Choroid plexus epithelial cell (primary cell): ENCODE measurements at regions not wholly inside any gene's neighbourhood (a gene's known extent, or its start where the extent isn't known, plus 50 kb on each side); places are given as distances from the start of the nearest gene placed in this dataset.

Experiments used
- DNase-seq: peaks from one replicate; pipeline ENCODE4 v3.0.0-alpha.2; 2010; ENCODE audit warnings: low read depth
- H3K4me3 ChIP-seq: 2 replicates; pipeline ENCODE4 v1.5.1; 2011; ENCODE audit warnings: low read depth, mild to moderate bottlenecking, control low read depth, low read length, moderate library complexity
- CTCF ChIP-seq: conservative IDR thresholded peaks from 2 replicates; pipeline ENCODE4 v1.5.1; 2011; ENCODE audit warnings: low read depth, mild to moderate bottlenecking, control low read depth, inconsistent platforms, low read length, moderate library complexity

- peak; percentile 10 for DNase-seq
- no peak overlapping the region for H3K4me3 ChIP-seq
- peak; percentile 36 for TF ChIP-seq CTCF
These were observed 158.7 kb downstream of the ZNF674 start for GRCh38 chrX:46386511-46386910.

GRCh38 chrX:46383006-46383405 lies 162.2 kb downstream of the ZNF674 start:
- TF ChIP-seq CTCF = no peak
- H3K4me3 ChIP-seq = no peak overlapping the region
- DNase-seq = no peak

- DNase-seq = no peak
- TF ChIP-seq CTCF = no peak
- no peak overlapping the region for H3K4me3 ChIP-seq
These were observed 162.6 kb downstream of the ZNF674 start for GRCh38 chrX:46382595-46382994.

- H3K4me3 ChIP-seq = no peak overlapping the region
- peak; percentile 51 for DNase-seq
- peak; percentile 71 for TF ChIP-seq CTCF
These were observed 163.6 kb downstream of the ZNF674 start for GRCh38 chrX:46381630-46382029.

- TF ChIP-seq CTCF = no peak
- peak; percentile 2 for DNase-seq
These were observed 165.0 kb downstream of the ZNF674 start for GRCh38 chrX:46380148-46380752.

GRCh38 chrX:46376246-46376885 lies 168.9 kb downstream of the ZNF674 start:
- no peak overlapping the region for H3K4me3 ChIP-seq
- TF ChIP-seq CTCF = peak; percentile 63
- peak; percentile 75 for DNase-seq

More at GRCh38 chrX:46380148-46380752, 165.0 kb downstream of the ZNF674 start:
- H3K4me3 ChIP-seq = no peak overlapping the region

GRCh38 chrX:46375831-46376230 lies 169.4 kb downstream of the ZNF674 start:
- TF ChIP-seq CTCF = no peak
- no peak overlapping the region for H3K4me3 ChIP-seq
- no peak for DNase-seq
